ENCODE measurements at regions not wholly inside any gene's neighbourhood (a gene's known extent, or its start where the extent isn't known, plus 50 kb on each side); places are given as distances from the start of the nearest gene placed in this dataset.

- DNase-seq (ENCODE audit: low spot score): no peak
These were observed 276.2 kb upstream of the RTL1 start for GRCh38 chr14:101179691-101180211.

- no peak for DNase-seq (ENCODE audit: low spot score)
These were observed 278.2 kb upstream of the RTL1 start for GRCh38 chr14:101181446-101182313.

GRCh38 chr14:101182476-101182875 lies 279.0 kb upstream of the RTL1 start:
- no peak for DNase-seq (ENCODE audit: low spot score)

GRCh38 chr14:101183376-101184103 lies 280.0 kb upstream of the RTL1 start:
- DNase-seq (ENCODE audit: low spot score): no peak

GRCh38 chr14:101184104-101184455 lies 280.6 kb upstream of the RTL1 start:
- no peak for DNase-seq (ENCODE audit: low spot score)

- DNase-seq (ENCODE audit: low spot score): no peak
These were observed 281.1 kb upstream of the RTL1 start for GRCh38 chr14:101184572-101184971.

GRCh38 chr14:101185073-101185835 lies 281.7 kb upstream of the RTL1 start:
- no peak for DNase-seq (ENCODE audit: low spot score)

GRCh38 chr14:101185946-101186345 lies 282.4 kb upstream of the RTL1 start:
- no peak for DNase-seq (ENCODE audit: low spot score)

- DNase-seq (ENCODE audit: low spot score): no peak
These were observed 283.0 kb upstream of the RTL1 start for GRCh38 chr14:101186544-101186943.

- DNase-seq (ENCODE audit: low spot score): no peak
These were observed 283.7 kb upstream of the RTL1 start for GRCh38 chr14:101186992-101187815.

- no peak for DNase-seq (ENCODE audit: low spot score)
These were observed 284.5 kb upstream of the RTL1 start for GRCh38 chr14:101187816-101188570.

- DNase-seq (ENCODE audit: low spot score): no peak
These were observed 285.0 kb upstream of the RTL1 start for GRCh38 chr14:101188571-101188915.

GRCh38 chr14:101189266-101189665 lies 285.7 kb upstream of the RTL1 start:
- no peak for DNase-seq (ENCODE audit: low spot score)

GRCh38 chr14:101189962-101190560 lies 286.5 kb upstream of the RTL1 start:
- no peak for DNase-seq (ENCODE audit: low spot score)

- no peak for DNase-seq (ENCODE audit: low spot score)
These were observed 287.7 kb upstream of the RTL1 start for GRCh38 chr14:101191101-101191720.

GRCh38 chr14:101191721-101192660 lies 288.5 kb upstream of the RTL1 start:
- no peak for DNase-seq (ENCODE audit: low spot score)

- DNase-seq (ENCODE audit: low spot score): no peak
These were observed 289.1 kb upstream of the RTL1 start for GRCh38 chr14:101192661-101193000.

- no peak for DNase-seq (ENCODE audit: low spot score)
These were observed 289.8 kb upstream of the RTL1 start for GRCh38 chr14:101193106-101193844.

All from H4 (cell line).